ENCODE measurements at regions not wholly inside any gene's neighbourhood (a gene's known extent, or its start where the extent isn't known, plus 50 kb on each side); places are given as distances from the start of the nearest gene placed in this dataset.

GRCh38 chr5:103942587-103943186 lies 380.1 kb upstream of the NUDT12 start:
- no peak overlapping the region for H3K4me3 ChIP-seq (ENCODE audit: low read depth, low read length)

GRCh38 chr5:103941596-103941995 lies 379.0 kb upstream of the NUDT12 start:
- no peak overlapping the region for H3K4me3 ChIP-seq (ENCODE audit: low read depth, low read length)

GRCh38 chr5:103938146-103938695 lies 375.6 kb upstream of the NUDT12 start:
- H3K4me3 ChIP-seq (ENCODE audit: low read depth, low read length) = no peak overlapping the region

GRCh38 chr5:103929338-103930013 lies 366.9 kb upstream of the NUDT12 start:
- H3K4me3 ChIP-seq (ENCODE audit: low read depth, low read length) = no peak overlapping the region

GRCh38 chr5:103927739-103928138 lies 365.1 kb upstream of the NUDT12 start:
- no peak overlapping the region for H3K4me3 ChIP-seq (ENCODE audit: low read depth, low read length)

GRCh38 chr5:103923616-103924168 lies 361.1 kb upstream of the NUDT12 start:
- H3K4me3 ChIP-seq (ENCODE audit: low read depth, low read length) = no peak overlapping the region

GRCh38 chr5:103919506-103919905 lies 356.9 kb upstream of the NUDT12 start:
- no peak overlapping the region for H3K4me3 ChIP-seq (ENCODE audit: low read depth, low read length)

GRCh38 chr5:103918668-103919367 lies 356.2 kb upstream of the NUDT12 start:
- no peak overlapping the region for H3K4me3 ChIP-seq (ENCODE audit: low read depth, low read length)

- no peak overlapping the region for H3K4me3 ChIP-seq (ENCODE audit: low read depth, low read length)
Observed at GRCh38 chr5:103915081-103915480, 352.5 kb upstream of the NUDT12 start.

- H3K4me3 ChIP-seq (ENCODE audit: low read depth, low read length) = no peak overlapping the region
Observed at GRCh38 chr5:103910786-103911185, 348.2 kb upstream of the NUDT12 start.

GRCh38 chr5:103910011-103910410 lies 347.4 kb upstream of the NUDT12 start:
- no peak overlapping the region for H3K4me3 ChIP-seq (ENCODE audit: low read depth, low read length)

- no peak overlapping the region for H3K4me3 ChIP-seq (ENCODE audit: low read depth, low read length)
Observed at GRCh38 chr5:103909391-103909790, 346.8 kb upstream of the NUDT12 start.

GRCh38 chr5:103908336-103909080 lies 345.9 kb upstream of the NUDT12 start:
- no peak overlapping the region for H3K4me3 ChIP-seq (ENCODE audit: low read depth, low read length)

- H3K4me3 ChIP-seq (ENCODE audit: low read depth, low read length) = no peak overlapping the region
Observed at GRCh38 chr5:103907001-103907400, 344.4 kb upstream of the NUDT12 start.

GRCh38 chr5:103904651-103905050 lies 342.1 kb upstream of the NUDT12 start:
- H3K4me3 ChIP-seq (ENCODE audit: low read depth, low read length) = no peak overlapping the region

- no peak overlapping the region for H3K4me3 ChIP-seq (ENCODE audit: low read depth, low read length)
Observed at GRCh38 chr5:103902893-103903292, 340.3 kb upstream of the NUDT12 start.

- H3K4me3 ChIP-seq (ENCODE audit: low read depth, low read length) = no peak overlapping the region
Observed at GRCh38 chr5:103901885-103902284, 339.3 kb upstream of the NUDT12 start.

- H3K4me3 ChIP-seq (ENCODE audit: low read depth, low read length) = no peak overlapping the region
Observed at GRCh38 chr5:103896593-103896992, 334.0 kb upstream of the NUDT12 start.

GRCh38 chr5:103895738-103896137 lies 333.1 kb upstream of the NUDT12 start:
- H3K4me3 ChIP-seq (ENCODE audit: low read depth, low read length) = no peak overlapping the region

- no peak overlapping the region for H3K4me3 ChIP-seq (ENCODE audit: low read depth, low read length)
Observed at GRCh38 chr5:103894882-103895281, 332.3 kb upstream of the NUDT12 start.

- H3K4me3 ChIP-seq (ENCODE audit: low read depth, low read length) = no peak overlapping the region
Observed at GRCh38 chr5:103891151-103891550, 328.6 kb upstream of the NUDT12 start.
